ENCODE measurements at regions not wholly inside any gene's neighbourhood (a gene's known extent, or its start where the extent isn't known, plus 50 kb on each side); places are given as distances from the start of the nearest gene placed in this dataset.
"Not testable (repeated sequence)": the region's sequence is repeated elsewhere in the genome, so short reads cannot be mapped to it uniquely, and the experiment has no call there.

DNA sequence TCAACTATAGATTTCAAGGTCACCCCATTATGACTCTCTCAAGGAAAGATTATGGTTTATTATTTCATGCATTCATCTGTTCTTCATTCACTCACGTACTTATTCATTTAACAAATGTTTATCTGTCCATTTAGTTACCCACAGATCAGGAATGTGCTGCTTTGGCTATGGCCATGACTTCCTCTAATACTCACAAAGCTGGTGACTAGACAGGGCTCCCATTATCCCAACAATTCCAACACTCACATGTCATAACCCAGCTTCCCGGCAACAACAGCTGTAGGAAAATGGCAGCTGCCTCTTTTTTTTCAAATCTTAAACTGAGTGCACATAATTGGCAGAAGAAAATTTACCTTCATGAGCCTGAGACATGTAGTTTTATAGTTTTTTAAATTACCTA, 190.8 kb upstream of the CCDC196 start:
- no peak for DNase-seq

DNA sequence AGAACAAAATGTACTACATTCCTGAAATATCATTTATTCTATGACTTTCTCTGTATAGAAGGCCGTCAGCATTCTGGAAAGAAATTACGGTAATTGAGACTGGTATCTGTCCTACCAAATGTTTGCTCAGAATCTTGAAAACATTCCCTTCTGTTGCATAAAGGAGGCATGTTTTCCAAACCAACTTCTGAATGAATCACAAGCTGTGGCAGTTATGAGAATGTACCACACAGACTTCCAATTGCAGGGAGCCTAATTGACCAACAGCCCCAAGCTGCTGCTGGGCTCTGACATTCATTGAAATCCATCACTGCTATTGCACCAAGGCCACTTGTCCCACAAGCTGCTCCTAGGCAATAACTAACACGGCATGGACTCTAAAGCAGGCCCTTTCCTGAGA, 185.3 kb upstream of the CCDC196 start:
- DNase-seq = no peak

DNA sequence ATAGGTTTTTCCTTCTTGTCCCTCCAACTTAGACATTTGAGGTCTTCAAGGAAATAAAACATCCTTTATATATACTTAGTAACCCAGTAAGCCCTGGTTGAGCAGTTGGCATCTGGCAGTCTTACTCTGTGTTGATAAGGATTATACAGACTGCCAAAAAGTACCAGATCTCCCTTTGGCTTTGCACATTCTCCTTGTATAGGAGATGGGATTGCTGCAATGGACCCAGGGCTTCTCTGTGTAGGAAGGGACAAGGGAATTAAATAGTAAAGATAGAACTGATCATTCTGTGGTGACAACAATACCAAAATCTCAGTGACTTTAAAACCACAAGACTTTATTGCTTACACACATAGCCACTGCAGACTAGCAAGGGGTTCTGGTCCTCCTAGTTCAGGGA, 180.1 kb upstream of the CCDC196 start:
- no peak for DNase-seq

DNA sequence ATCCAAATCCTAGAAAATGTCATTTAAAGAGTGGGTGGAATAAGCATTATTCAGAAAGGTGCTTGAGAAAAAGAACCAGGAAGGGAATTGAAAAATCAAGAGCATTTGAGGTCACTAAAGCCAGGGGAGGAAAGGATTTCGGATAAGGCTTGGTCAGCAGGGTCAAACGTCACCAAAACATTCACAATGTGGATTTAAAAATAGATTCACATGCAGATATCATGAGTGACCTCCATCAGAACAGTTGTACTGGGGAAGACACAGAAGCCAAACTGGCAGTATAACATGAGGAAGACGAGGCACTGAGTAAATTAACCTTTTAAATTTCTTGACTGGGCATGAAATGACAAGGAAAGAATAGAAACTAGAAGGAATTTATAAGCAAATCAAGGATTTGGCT, 175.1 kb upstream of the CCDC196 start:
- DNase-seq = no peak

DNA sequence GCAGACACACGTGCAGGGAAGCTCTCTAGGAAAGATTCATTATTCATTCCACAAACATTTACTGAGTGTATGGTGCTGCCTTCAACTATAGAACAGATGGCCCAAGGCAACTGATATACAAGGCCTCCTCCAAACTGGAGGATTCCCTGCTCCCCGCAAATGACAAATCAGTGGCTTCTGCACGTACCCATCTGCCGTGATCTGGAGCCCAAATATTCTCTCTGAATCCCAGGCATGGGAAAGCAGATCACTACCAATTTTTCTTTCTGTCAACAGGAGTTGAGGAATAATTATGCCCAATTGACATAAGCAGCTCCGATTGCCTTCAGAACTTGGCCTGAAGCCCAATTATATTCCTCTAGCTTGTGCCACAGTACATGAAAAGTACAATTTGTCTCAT, 174.2 kb upstream of the CCDC196 start:
- DNase-seq = no peak

DNA sequence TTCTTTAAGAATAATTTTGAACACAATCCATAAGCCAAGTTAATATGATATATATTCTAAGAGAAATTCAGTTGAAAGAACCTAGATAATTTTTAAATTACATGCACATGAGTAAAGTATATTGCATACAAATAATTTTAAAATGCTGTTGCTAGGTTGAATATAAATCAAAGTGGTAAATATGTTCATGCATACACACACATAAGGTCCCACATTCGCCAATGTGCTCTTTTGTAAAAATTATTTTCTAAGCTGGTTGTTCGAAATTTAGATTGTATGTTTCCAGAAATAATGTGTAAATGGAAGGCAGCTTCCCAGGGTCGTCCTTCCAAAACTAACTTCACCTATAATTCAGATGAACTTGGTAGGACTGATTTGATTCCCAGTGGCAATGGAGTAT, 173.7 kb upstream of the CCDC196 start:
- no peak for DNase-seq

DNA sequence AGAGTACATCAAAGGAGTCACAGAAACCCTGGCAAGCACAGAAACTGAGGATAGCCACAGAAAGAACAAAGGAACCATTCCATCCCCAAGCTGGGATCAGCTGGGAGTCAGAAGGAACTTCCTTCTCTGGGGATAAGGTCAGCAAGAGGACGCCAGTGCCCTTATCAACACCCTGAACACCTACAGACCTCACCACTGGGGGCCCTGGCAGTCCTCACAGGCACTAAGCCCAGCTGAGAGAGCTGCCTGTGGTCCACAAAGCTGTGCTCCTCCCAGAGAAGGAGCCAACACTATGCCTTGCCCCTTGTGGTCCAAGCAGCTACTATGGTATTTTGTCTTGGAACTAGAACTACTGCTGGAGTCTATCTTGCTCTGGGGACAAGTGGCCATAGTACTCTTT, 171.1 kb upstream of the CCDC196 start:
- DNase-seq = no peak

DNA sequence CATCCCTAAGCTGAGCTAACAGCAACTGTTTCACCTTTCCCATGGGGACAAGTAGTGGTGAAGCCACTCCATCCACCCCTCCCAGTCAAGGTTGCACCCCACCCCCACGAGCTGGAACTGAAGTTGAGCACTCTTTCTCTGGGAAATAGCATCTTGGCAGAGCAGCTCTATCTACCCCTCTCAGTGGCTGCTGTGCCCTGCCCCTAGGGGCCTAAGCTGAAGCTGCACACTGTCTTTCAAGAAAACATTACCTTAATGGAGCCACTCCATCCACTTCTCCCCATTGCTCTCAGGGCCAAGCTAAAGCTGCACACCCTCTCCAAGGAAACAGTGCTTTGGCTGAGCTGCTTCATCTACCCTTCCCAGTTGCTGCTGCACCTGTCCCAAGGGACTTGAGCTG, 170.6 kb upstream of the CCDC196 start:
- no peak for DNase-seq

DNA sequence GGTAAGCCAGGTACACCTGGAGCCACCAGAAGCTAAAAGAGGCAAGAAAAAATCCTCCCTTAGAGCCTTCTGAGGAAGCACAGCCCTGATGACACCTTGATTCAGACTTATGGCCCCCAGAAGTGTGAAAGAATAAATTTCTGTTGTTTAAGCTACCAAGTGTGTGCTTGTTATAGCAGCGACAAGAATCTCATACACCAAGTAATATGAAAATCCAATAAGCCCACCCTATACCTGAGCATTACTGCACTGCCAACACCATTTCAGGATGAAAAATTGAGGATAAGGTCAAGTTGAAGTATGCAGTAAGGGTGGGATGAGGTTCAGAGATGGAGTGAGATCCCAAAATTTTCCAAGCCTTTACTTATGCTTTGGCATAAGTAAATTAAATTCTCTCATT, 163.6 kb upstream of the CCDC196 start:
- no peak for DNase-seq

DNA sequence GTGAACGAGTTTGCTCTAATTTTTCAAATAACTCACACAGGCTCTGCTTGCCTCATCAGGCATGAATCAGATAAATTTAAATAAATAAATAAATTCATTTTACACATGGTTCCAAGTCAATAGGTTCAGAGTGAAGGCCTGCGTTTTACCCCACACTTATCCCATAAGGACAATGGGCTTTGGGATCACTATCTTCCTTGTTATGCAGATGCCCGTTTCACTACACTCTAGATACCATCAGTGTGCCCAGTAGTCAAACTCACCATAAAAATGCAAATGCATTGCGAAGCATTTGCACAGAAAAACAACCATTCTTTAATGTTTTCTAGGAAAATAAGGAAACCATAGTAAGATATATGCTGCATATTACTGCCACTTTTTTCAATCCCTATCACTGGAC, 155.9 kb upstream of the CCDC196 start:
- DNase-seq = no peak

DNA sequence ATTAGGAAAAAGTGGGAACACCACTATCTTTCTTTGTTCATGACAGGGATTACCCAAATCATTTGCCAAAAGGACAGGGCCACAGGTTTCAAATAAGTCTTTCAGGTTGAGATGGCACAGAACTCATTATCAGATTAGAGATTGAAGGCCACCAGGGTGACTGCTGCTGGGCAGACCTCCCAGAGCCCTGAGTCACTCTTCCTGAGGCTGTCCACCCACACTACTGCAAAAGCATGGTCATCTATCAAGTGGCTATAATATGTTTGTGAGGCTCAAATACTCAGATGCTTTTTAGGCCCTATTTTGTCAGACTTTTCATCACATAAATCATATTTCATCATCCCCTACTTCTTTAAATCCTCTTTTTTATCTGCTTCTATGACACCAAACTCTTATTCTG, 155.3 kb upstream of the CCDC196 start:
- no peak for DNase-seq

DNA sequence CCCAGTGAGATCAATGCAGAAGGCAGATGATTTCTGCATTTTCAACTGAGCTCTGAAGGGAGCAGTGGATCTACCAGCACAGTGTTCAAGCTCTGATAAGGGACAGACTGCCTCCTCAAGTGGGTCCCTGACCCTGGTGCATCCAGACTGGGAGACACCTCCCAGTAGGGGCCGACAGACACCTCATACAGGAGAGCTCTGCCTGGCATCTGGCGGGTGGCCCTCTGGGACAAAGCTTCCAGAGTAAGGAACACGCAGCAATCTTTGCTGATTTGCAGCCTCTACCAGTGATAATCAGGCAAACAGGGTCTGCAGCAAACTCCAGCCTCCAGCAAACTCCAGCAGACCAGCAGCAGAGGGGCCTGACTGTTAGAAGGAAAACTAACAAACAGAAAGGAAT, 152.9 kb upstream of the CCDC196 start:
- DNase-seq = not testable (repeated sequence)

DNA sequence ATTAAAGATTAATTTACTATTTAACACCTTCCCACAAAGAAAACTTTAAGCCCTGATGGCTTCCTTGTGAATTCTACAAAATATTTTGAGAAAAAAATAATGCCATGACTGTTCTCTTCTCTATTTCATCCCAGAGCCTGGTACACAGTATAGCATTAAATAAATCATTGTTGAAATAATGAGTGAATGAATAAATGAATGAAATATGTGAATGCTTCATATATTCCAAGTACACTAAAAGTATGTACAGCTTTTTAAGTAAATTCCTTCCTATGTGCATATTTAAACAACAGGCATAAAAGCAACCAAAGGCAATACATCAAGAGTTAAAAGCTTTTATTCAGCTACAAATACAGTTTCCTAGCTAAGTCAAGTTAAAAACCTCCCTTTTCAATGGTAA, 144.9 kb upstream of the CCDC196 start:
- no peak for DNase-seq

DNA sequence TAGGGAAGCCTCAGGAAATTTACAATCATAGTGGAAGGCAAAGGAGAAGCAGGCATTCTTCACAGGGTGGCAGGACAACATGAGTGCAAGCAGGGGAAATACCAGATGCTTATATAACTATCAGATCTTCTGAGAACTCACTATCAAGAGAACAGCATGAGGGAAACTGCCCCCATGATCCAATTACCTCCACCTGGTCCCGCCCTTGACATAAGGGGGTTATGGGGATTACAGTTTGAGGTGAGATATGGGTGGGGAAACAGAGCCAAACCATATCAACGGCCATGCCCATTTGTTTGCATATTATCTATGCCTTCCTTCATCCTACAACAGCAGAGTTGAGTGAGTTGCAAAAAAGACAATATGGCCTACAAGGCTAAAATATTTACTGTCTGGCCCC, 140.2 kb upstream of the CCDC196 start:
- DNase-seq = no peak

DNA sequence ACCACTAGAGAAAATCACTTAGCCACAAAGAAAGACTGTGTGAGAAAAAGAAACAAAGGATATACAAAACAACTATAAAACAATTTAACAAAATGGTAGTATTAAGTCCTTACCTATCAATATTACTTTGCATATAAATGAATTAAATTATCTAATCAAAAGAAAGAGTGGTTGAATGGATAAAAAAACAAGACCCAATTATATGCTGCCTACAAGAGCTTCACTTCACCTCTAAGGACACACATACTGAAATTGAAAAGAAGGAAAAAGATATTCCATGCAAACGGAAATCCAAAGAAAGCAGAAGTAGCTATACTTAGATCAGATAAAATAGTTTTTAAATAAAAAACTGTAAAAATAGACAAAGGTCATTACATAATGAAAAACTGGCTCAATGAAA, 134.9 kb upstream of the CCDC196 start:
- no peak for DNase-seq

DNA sequence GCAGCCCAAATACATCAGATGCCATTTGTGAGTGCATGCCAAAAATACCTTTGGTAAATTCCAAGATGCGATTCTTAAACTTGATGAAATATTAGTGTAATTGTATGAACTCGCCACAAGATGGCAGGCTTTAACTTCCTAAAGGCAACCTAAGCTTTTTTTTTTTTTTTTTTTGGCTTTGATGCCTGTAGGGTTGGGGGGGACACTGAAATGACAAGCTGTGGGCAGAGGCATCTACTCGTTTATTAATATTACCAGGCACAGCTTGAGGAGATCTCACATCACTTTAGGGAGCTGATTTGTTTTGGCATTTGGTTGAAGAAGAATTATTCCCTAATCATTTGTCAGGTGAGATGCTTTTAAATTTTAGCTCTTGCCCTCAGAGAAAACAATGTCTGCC, 126.7 kb upstream of the CCDC196 start:
- peak; percentile 67 for DNase-seq

DNA sequence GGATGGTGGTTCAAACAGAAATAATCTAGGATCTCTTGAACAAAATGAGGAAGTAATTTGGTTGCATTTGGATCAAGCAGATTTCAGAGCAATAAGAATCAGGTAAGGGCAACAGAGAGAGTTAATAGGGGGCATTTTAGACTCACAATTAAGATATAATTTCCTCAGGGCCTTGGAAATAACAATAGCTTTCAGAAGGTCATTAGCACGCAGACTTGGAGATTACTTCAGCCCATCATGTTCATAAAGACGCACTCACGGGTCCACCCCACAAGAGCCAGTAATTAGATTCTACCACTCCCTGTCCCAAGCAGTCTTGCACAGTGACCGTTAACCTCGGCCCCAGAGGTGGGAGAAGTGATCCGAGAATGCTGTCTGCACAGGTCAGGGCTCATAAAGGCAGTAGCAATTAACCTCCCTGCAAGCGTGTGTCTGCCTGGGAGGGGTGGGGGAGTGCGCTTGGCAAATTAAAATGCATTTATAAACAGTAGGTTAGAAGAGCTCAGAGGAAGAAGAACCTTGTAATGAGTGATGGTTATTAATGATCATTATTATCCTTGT, 125.7 kb upstream of the CCDC196 start:
- no peak for DNase-seq

DNA sequence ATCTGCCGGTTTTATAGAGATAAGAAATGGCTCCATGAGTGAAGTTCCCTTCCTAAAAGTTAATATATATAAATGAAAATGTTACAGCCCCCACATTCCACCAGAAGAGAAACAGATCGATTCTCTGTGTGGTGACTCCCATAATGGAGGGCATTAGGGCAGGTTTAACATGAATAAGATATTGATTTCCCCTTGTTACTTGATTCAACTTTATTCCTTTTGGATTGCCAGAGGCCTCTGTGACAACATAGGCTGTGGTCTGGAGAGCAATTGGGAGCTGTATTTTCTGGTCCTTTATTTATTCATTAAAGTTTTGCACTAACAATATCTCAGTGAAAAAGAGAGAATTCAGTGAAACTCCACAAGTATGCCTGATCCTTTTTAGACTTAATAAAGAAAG, 125.2 kb upstream of the CCDC196 start:
- DNase-seq = no peak

DNA sequence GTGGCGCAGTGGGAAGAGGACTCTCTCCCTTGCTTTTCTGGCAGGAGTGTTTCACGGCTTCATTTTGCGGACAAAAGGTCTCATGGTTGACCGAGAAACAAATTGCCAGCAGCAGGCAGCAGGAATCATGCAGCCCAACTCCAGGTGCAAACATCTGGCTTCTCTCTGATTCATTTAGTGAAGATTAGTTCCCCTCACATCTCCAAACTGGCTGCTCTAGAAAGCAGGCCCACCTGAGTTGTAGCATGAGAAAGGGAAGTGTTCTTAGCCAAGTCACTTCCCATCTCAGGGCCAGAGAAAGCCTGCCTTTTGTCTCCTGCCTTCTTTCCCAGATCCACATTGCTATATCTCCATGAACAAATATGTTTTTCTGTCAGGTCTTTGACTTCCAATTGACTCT, 120.8 kb upstream of the CCDC196 start:
- no peak for DNase-seq

DNA sequence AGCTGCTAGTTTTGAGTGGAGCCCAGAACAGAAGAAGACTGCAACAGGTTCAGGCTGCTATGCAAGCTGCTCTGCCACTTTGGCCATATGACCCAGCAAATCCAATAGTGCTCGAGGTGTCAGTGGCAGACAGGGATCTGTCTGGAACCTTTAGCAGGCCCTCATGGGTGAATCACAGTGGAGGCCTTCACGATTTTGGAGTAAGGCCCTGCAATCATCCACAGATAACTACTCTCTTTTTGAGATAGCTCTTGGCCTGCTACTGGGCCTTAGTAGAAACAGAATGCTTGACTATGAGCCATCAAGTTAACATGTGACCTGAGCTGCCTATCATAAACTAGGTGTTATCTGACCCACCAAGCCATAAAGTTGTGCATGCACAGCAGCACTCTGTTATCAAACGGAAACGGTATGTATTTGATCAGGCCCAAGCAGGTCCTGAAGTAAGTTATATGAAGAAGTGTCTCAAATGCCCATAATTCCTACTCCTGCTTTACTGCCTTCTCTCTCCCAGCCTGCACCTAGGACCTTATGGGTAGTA, 116.9 kb upstream of the CCDC196 start:
- no peak for DNase-seq

DNA sequence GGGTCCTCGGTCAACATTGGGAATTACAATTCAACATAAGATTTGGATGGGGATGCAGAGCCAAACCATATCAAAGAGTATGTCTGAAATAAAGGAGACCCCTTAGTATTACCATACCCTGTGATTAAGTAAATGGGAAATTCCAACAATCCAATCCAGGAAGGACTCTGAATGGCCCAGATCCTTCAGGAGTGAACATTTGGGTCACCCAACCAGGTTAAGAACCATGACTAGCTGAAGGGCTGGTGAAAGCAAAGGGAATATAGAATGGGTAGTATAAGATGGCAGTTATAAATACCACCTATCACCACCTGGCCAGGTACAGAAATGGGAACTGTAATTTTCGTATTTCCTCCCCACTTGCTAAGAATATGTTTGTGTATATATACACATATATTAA, 114.4 kb upstream of the CCDC196 start:
- no peak for DNase-seq

DNA sequence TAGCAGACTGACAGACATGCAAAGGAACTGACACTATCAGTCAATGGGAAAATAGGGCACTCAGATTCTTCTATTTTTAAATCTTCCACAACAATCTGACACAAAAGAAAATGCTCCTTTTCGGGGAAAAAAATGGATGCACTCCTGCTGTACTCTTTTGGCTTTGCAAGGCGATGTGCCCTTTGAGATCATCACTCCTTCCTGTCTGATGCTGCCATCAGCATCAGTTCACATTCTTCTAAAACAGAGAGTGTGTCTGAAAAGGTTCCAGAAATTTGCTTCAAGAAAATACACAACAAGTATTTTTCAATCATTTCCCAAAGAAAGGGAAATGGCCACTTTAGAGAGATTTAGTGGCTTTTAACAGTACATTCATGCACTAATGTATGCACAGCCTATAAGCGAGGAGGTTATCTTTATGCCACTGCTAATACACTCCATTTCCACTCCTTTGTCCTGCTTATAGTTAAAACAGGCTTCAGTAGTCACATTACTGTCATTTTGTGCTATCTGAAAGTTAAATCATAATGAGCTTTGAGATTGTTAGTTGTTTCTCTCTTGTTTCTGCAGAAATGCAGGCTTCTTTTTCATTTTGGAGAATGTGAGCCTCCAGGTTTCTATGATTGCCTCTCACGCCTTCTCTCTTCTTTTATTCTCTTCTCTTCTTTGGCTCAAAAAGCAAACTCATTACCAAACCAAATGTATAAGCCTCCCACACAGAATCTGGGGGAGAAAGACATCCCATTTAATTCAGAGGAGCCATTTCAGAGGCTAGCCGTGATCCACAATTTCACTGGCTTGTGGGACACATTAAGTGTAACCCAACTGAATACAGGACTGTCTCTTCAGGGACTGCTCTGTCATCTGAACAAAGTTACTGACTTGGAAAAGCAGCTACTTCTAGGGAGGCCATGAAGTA, 110.9 kb upstream of the CCDC196 start:
- no peak for DNase-seq

DNA sequence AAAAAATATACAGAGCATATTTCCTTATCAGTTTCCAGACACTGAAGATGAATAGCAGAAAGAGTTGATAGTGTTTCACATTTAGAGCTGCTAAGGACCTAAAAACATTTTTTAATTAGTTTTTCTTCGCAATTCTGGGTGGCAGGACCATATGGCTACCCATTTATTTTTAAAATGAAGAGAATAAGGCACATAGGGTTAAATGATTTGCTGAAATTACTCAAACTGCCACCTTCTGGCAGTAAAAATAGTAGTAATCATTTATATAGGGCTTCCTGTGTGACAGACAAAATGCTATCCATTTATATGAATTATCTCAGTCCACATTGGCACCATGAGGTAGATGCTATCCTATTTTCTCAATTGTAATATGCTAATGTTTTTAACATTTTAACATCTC, 108.6 kb upstream of the CCDC196 start:
- DNase-seq = no peak

DNA sequence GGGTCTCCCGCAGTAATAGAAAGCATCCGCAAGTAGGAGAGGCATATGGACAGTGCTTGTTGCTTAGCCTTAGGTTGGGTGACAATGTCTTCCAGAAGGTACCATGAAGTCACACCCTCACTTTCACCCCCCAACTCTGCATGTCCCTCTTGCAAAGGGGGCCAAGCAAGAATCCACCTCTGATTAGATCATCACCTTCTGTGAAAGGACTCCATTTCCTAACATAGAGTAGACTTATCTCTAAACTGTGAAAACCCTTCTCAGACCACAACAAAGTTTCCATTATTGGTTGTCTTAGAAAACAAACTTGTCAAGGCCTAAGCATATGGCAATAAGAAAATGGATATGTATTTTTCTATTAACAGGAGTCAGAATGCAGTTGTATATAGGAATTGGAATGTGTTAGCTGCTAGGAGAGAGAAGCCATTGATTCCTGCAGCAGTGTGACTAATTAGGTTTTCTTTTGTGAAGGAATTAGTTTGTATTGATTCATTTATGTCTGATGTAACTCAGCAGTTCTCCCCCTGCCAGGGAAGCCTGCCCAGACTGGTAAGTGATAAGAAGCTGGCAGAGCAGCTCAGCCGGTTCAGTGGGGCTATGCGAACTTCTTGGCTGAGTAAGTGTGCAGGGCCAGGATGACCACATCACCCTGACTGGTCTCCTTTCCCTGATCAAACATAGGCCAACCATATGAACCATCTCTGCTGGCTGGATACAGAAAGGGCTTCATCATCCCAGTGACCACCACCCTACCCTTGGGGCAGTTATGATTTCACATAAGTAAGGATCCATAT, 107.3 kb upstream of the CCDC196 start:
- DNase-seq = no peak

All from hematopoietic multipotent progenitor cell treated with erythropoietin and hydrocortisone succinate and interleukin-3 and kit ligand, for 8 days (in vitro differentiated cells).